GM19193 (cell line): ENCODE measurements at regions not wholly inside any gene's neighbourhood (a gene's known extent, or its start where the extent isn't known, plus 50 kb on each side); places are given as distances from the start of the nearest gene placed in this dataset.

Experiments used
- POLR2A ChIP-seq: IDR thresholded peaks from 4 replicates; pipeline ENCODE4 v1.6.1; 2011; ENCODE audit not compliant: insufficient read depth, insufficient read length; ENCODE audit errors: extremely low read depth

- no peak for TF ChIP-seq POLR2A
These were observed 251.3 kb upstream of the GRAMD2B start for GRCh38 chr5:126171916-126172315.

- TF ChIP-seq POLR2A = no peak
These were observed 250.4 kb upstream of the GRAMD2B start for GRCh38 chr5:126172812-126173211.

GRCh38 chr5:126178521-126178920, 244.7 kb upstream of the GRAMD2B start:
- TF ChIP-seq POLR2A = no peak

- no peak for TF ChIP-seq POLR2A
These were observed 240.1 kb upstream of the GRAMD2B start for GRCh38 chr5:126182971-126183695.

GRCh38 chr5:126184474-126184873, 238.7 kb upstream of the GRAMD2B start:
- no peak for TF ChIP-seq POLR2A

- no peak for TF ChIP-seq POLR2A
These were observed 237.0 kb upstream of the GRAMD2B start for GRCh38 chr5:126186210-126186609.

GRCh38 chr5:126188804-126189203, 234.4 kb upstream of the GRAMD2B start:
- TF ChIP-seq POLR2A = no peak

- no peak for TF ChIP-seq POLR2A
These were observed 234.0 kb upstream of the GRAMD2B start for GRCh38 chr5:126189231-126189630.

GRCh38 chr5:126189862-126190261, 233.3 kb upstream of the GRAMD2B start:
- TF ChIP-seq POLR2A = no peak

GRCh38 chr5:126192226-126192625, 231.0 kb upstream of the GRAMD2B start:
- no peak for TF ChIP-seq POLR2A

GRCh38 chr5:126195410-126196100, 227.7 kb upstream of the GRAMD2B start:
- no peak for TF ChIP-seq POLR2A

GRCh38 chr5:126198531-126198930, 224.7 kb upstream of the GRAMD2B start:
- no peak for TF ChIP-seq POLR2A

GRCh38 chr5:126199467-126199866, 223.7 kb upstream of the GRAMD2B start:
- no peak for TF ChIP-seq POLR2A

- no peak for TF ChIP-seq POLR2A
These were observed 214.5 kb upstream of the GRAMD2B start for GRCh38 chr5:126208691-126209090.

GRCh38 chr5:126210955-126211354, 212.3 kb upstream of the GRAMD2B start:
- no peak for TF ChIP-seq POLR2A

GRCh38 chr5:126219616-126220015, 203.6 kb upstream of the GRAMD2B start:
- no peak for TF ChIP-seq POLR2A

- TF ChIP-seq POLR2A = no peak
These were observed 202.5 kb upstream of the GRAMD2B start for GRCh38 chr5:126220725-126221124.

GRCh38 chr5:126228934-126229333, 194.3 kb upstream of the GRAMD2B start:
- no peak for TF ChIP-seq POLR2A
